K562 (cell line): ENCODE measurements at regions not wholly inside any gene's neighbourhood (a gene's known extent, or its start where the extent isn't known, plus 50 kb on each side); places are given as distances from the start of the nearest gene placed in this dataset.

Source experiments
- ATAC-seq: fragments of 200-7000 bp; cut with Tn5 transposase; 3 replicates; pipeline ENCODE4 v1.9.1; 2020; ENCODE audit warnings: moderate library complexity
- BruUV-seq: library from RNA; stranded (reverse); fragments of 400-500 nt; replicated peaks from 2 replicates; lab custom pipeline; 2021; lab: Mats Ljungman, UMichigan
- CTCF ChIA-PET: fragments of 300-600 bp; formaldehyde crosslinking; extraction: SDS; loops from one replicate; lab custom pipeline; 2021; ENCODE audit warnings: low intra/inter-chr PET ratio; lab: Yijun Ruan, JAX
- POLR2A ChIA-PET: fragments of 300-600, 350-650 bp; sonication (Branson Sonifier 250); formaldehyde crosslinking; extraction: SDS; loops from one replicate; lab custom pipeline; 2021; ENCODE audit warnings: antibody characterized with exemption, inconsistent platforms; lab: Yijun Ruan, JAX
- DNase-seq, 4 experiments: peaks; one replicate each; pipeline versions ENCODE4 v3.0.0 to v3.0.0-alpha.2; 2011 to 2018; ENCODE audit warnings: low spot score in 3 of 4, mixed read lengths in 3 of 4; ENCODE audit errors: extremely low read depth in 1 of 4
- FAIRE-seq: peaks from 2 replicates; lab custom pipeline; 2011; peaks lifted over from hg19 to GRCh38; lab: Jason Lieb, UNC
- H2AFZ ChIP-seq: 2 replicates; pipeline ENCODE4 v1.6.0; 2011; ENCODE audit warnings: low read depth, low read length, control low read depth, inconsistent platforms
- H3K27ac ChIP-seq: fragments of 200-600 bp; 3 replicates; pipeline ENCODE4 v1.8.0; 2011; ENCODE audit warnings: low read depth, mild to moderate bottlenecking, control low read depth, inconsistent platforms, low read length, moderate library complexity, mixed read lengths; ENCODE audit errors: extremely low read depth
- H3K27me3 ChIP-seq, 2 experiments: fragments of 300-600 bp in 1 of 2; 2 replicates in 1 of 2; 3 replicates in 1 of 2; pipeline versions ENCODE4 v1.6.0 to v1.8.0; 2011; ENCODE audit warnings: inconsistent platforms in 2 of 2, low read length in 2 of 2, mild to moderate bottlenecking in 1 of 2, mixed read lengths in 1 of 2, moderate library complexity in 1 of 2; ENCODE audit not compliant: control insufficient read depth in 2 of 2, insufficient read depth in 2 of 2
- H3K36me3 ChIP-seq: fragments of 300-600 bp; 3 replicates; pipeline ENCODE4 v1.8.0; 2011; ENCODE audit warnings: mild to moderate bottlenecking, low read length, inconsistent platforms; ENCODE audit not compliant: control insufficient read depth, insufficient read depth
- H3K4me1 ChIP-seq, 2 experiments: fragments of 200-600 bp in 1 of 2; replicated peaks in 1 of 2; 2 replicates in 1 of 2; 3 replicates in 1 of 2; pipeline versions ENCODE4 v1.5.1 to v1.8.0; 2011; ENCODE audit warnings: inconsistent platforms in 2 of 2, low read length in 2 of 2, mild to moderate bottlenecking in 1 of 2, mixed read lengths in 1 of 2, moderate library complexity in 1 of 2; ENCODE audit not compliant: control insufficient read depth in 2 of 2, insufficient read depth in 2 of 2
- H3K4me2 ChIP-seq: 2 replicates; pipeline ENCODE4 v1.6.1; 2011; ENCODE audit warnings: low read length, control low read depth, inconsistent platforms, mixed read lengths; ENCODE audit not compliant: insufficient read depth
- H3K4me3 ChIP-seq: fragments of 200-600 bp; sonication (generic), shearing (Covaris generic); 2 replicates; pipeline ENCODE4 v1.5.1; 2016; ENCODE audit warnings: control low read depth, inconsistent platforms
- H3K79me2 ChIP-seq: fragments of 200-600 bp; 3 replicates; pipeline ENCODE4 v1.8.0; 2011; ENCODE audit warnings: low read length, inconsistent platforms; ENCODE audit not compliant: control insufficient read depth, insufficient read depth
- H3K9ac ChIP-seq, 2 experiments: 2 replicates each; pipeline versions ENCODE4 v1.6.0 to v1.6.1; 2011; ENCODE audit warnings: low read depth in 2 of 2, low read length in 2 of 2, control low read depth in 1 of 2, inconsistent platforms in 1 of 2, mild to moderate bottlenecking in 1 of 2, mixed read lengths in 1 of 2; ENCODE audit not compliant: insufficient read depth in 1 of 2
- H3K9me1 ChIP-seq: one replicate; pipeline ENCODE4 v1.6.0; 2011; ENCODE audit warnings: inconsistent platforms, mild to moderate bottlenecking, low read length, moderate library complexity; ENCODE audit not compliant: control insufficient read depth, insufficient read depth
- H3K9me3 ChIP-seq: replicated peaks from 2 replicates; pipeline ENCODE4 v1.5.1; 2011; ENCODE audit warnings: low read depth, low read length, inconsistent platforms; ENCODE audit not compliant: control insufficient read depth, insufficient read depth
- H4K20me1 ChIP-seq: replicated peaks from 2 replicates; pipeline ENCODE4 v1.6.1; 2011; ENCODE audit warnings: low read length, inconsistent platforms, mixed read lengths; ENCODE audit not compliant: control insufficient read depth, insufficient read depth
- KAT2B ChIP-seq: IDR thresholded peaks from one replicate; pipeline ENCODE4 v1.6.1; 2012; ENCODE audit warnings: low read depth, mild to moderate bottlenecking, control low read depth, inconsistent platforms, low read length, moderate library complexity
- KLF1 ChIP-seq: fragments of 450-650 bp; IDR thresholded peaks from 2 replicates; pipeline ENCODE4 v1.6.1; 2016; ENCODE audit warnings: missing genetic modification characterization, missing compliant biosample characterization
- LEF1 ChIP-seq: fragments of 450-650 bp; IDR thresholded peaks from 2 replicates; pipeline ENCODE4 v1.6.1; 2016; ENCODE audit warnings: mild to moderate bottlenecking
- NCOA2 ChIP-seq, 2 experiments: fragments of 450-650 bp; IDR thresholded peaks; 2 replicates each; pipeline ENCODE4 v1.6.1; 2018; ENCODE audit warnings: mild to moderate bottlenecking in 2 of 2, moderate library complexity in 1 of 2; ENCODE audit not compliant: partially characterized antibody in 2 of 2
- POU5F1 ChIP-seq: fragments of 150-350 bp; IDR thresholded peaks from 2 replicates; pipeline ENCODE4 v1.6.1; 2014; ENCODE audit warnings: borderline replicate concordance, low read length, low read depth, mild to moderate bottlenecking; ENCODE audit not compliant: partially characterized antibody
- XRCC5 ChIP-seq: fragments of 200-400 bp; formaldehyde crosslinking; IDR thresholded peaks from 2 replicates; pipeline ENCODE4 v1.6.1; 2017; ENCODE audit warnings: low read depth, mild to moderate bottlenecking, low read length
- ZNF274 ChIP-seq: IDR thresholded peaks from 2 replicates; pipeline ENCODE4 v1.6.1; 2011; ENCODE audit warnings: low read depth, mild to moderate bottlenecking, low read length, moderate library complexity, borderline replicate concordance
- ZNF324 ChIP-seq: fragments of 250-450 bp; sonication (Bioruptor Pico); IDR thresholded peaks from 2 replicates; pipeline ENCODE4 v1.4.0; 2020; ENCODE audit warnings: mild to moderate bottlenecking
- ZNF551 ChIP-seq: fragments of 250-450 bp; sonication (Bioruptor Pico); IDR thresholded peaks from 2 replicates; pipeline ENCODE4 v1.5.0; 2021; ENCODE audit warnings: mild to moderate bottlenecking, moderate library complexity
- ZNF766 ChIP-seq: fragments of 200-800 bp; sonication (Bioruptor generic); conservative IDR thresholded peaks from 2 replicates; pipeline ENCODE4 v1.6.1; 2016; ENCODE audit warnings: missing genetic modification characterization, missing compliant biosample characterization
- WGBS: fragments of 100-300 bp; shearing (Covaris generic); methylation state at CpG from one replicate; pipeline ENCODE4 v1.1.6; 2016; ENCODE audit warnings: low coverage, mixed read lengths; ENCODE audit not compliant: insufficient coverage; ENCODE audit errors: missing lambda C conversion rate; 5-methylcytosine and 5-hydroxymethylcytosine counted together
- in situ Hi-C: fragments of 300-500 bp; cut with MboI; formaldehyde crosslinking; loops from 4 replicates; pipeline ENCODE4 v1.15.0; 2018; ENCODE audit warnings: inconsistent platforms, mixed read lengths
- intact Hi-C: fragments of 100-400 bp; cut with micrococcal nuclease; formaldehyde crosslinking; loops from 2 replicates; pipeline ENCODE4 v1.14.2; 2022
- TF ChIP-seq, protein P1 (sequence below): sonication (generic); formaldehyde crosslinking; IDR thresholded peaks from 2 replicates; pipeline ENCODE4 v1.8.0; 2022; ENCODE audit warnings: mild to moderate bottlenecking, missing genetic modification reagents
- TF ChIP-seq, protein P2 (sequence below): fragments of 450-650 bp; conservative IDR thresholded peaks from 2 replicates; pipeline ENCODE4 v1.6.1; 2016; ENCODE audit warnings: missing genetic modification characterization, low read depth, mild to moderate bottlenecking, control low read depth, missing compliant biosample characterization
- TF ChIP-seq, protein P3 (sequence below): sonication (generic); IDR thresholded peaks from 2 replicates; pipeline ENCODE4 v1.6.1; 2016

DNA sequence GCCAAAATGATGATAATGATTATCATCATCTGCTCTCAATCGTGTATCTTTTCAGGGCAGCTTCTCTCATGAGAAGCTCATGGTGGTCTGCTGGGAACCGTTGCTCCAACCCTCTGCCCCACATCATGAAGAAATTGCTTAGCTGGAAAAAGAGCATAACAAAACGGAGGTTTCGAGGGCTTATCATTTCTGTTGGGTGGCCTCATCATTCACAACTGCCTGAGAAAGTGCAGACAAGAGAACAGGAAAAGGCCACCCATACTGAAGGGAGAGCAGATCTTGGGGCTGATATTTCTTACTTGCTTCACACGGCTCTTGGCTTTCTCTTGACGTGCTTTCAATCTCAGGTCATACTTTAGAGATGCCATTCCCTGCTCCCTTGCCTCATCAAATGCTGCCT is 471.6 kb downstream of the CD83 start (continued):
- TF ChIP-seq ZNF324 (CRISPR knock-in tag) (no peak), ZNF551 (no peak), ZNF274 (no peak), NCOA2 (IDR thresholded peaks at IDR 0.05; ENCODE audit: partially characterized antibody in 2 of 2) (no peak), KLF1 (no peak), POU5F1 (no peak), LEF1 (no peak), KAT2B (no peak), XRCC5 (no peak), ZNF766 (CRISPR knock-in tag) (peak; percentile 78; the same call in 1 of the 2 replicates)
- TF ChIP-seq, protein P1, sequence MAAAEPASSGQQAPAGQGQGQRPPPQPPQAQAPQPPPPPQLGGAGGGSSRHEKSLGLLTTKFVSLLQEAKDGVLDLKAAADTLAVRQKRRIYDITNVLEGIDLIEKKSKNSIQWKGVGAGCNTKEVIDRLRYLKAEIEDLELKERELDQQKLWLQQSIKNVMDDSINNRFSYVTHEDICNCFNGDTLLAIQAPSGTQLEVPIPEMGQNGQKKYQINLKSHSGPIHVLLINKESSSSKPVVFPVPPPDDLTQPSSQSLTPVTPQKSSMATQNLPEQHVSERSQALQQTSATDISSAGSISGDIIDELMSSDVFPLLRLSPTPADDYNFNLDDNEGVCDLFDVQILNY (CRISPR knock-in tag), result no peak

DNA sequence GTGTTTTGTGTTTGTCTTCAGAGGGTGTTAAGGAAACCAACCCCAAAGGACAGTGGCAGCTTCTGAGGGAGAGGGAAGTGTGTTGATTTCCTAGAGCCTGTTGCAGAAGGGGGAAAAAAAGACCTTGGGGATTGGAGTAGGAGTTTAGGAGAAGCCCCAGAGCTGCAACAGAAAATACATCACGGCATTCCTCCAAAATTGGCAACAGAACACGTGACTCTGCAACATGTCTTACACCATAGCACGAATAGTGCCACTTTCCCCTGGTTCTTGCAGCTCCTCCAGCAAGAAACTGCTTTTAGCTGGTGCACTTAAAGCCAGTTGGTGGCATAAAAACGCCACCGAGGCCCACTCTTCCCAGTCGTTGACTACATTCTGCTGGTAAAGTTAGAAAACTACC is 473.0 kb downstream of the CD83 start:
- in situ Hi-C loops (no loop called here), intact Hi-C loops (no loop called here)
- Histone ChIP-seq H3K9me1 (no peaks in the 10 kb centered on the region), H3K27me3 (no peaks in the 10 kb centered on the region), H3K79me2 (no peaks in the 10 kb centered on the region), H4K20me1 (no peaks in the 10 kb centered on the region), H3K4me3 (no peak overlapping the region), H3K4me1 (peaks cover 0 to 7% of the 10 kb centered on the region in 2 experiments; a peak in 1 of 5 replicates), H3K36me3 (no peaks in the 10 kb centered on the region), H3K27ac (no peak overlapping the region), H3K9me3 (no peaks in the 10 kb centered on the region), H3K9ac (no peak overlapping the region), H3K4me2 (no peak overlapping the region), H2AFZ (no peak overlapping the region)
- no TSS peak for BruUV-seq
- TF ChIP-seq, protein P2, sequence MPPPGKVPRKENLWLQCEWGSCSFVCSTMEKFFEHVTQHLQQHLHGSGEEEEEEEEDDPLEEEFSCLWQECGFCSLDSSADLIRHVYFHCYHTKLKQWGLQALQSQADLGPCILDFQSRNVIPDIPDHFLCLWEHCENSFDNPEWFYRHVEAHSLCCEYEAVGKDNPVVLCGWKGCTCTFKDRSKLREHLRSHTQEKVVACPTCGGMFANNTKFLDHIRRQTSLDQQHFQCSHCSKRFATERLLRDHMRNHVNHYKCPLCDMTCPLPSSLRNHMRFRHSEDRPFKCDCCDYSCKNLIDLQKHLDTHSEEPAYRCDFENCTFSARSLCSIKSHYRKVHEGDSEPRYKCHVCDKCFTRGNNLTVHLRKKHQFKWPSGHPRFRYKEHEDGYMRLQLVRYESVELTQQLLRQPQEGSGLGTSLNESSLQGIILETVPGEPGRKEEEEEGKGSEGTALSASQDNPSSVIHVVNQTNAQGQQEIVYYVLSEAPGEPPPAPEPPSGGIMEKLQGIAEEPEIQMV (tag), result no peak
- TF ChIP-seq, protein P3, sequence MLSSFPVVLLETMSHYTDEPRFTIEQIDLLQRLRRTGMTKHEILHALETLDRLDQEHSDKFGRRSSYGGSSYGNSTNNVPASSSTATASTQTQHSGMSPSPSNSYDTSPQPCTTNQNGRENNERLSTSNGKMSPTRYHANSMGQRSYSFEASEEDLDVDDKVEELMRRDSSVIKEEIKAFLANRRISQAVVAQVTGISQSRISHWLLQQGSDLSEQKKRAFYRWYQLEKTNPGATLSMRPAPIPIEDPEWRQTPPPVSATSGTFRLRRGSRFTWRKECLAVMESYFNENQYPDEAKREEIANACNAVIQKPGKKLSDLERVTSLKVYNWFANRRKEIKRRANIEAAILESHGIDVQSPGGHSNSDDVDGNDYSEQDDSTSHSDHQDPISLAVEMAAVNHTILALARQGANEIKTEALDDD, result no peak
- no peak for FAIRE-seq
- DNase-seq, result no peak
- ChIA-PET CTCF (no interaction called here), POLR2A (no interaction called here)
- no peak for ATAC-seq
- WGBS, result 15% methylated on average over 6 of the region's 6 CpGs
